ENCODE measurements at regions not wholly inside any gene's neighbourhood (a gene's known extent, or its start where the extent isn't known, plus 50 kb on each side); places are given as distances from the start of the nearest gene placed in this dataset.

DNA sequence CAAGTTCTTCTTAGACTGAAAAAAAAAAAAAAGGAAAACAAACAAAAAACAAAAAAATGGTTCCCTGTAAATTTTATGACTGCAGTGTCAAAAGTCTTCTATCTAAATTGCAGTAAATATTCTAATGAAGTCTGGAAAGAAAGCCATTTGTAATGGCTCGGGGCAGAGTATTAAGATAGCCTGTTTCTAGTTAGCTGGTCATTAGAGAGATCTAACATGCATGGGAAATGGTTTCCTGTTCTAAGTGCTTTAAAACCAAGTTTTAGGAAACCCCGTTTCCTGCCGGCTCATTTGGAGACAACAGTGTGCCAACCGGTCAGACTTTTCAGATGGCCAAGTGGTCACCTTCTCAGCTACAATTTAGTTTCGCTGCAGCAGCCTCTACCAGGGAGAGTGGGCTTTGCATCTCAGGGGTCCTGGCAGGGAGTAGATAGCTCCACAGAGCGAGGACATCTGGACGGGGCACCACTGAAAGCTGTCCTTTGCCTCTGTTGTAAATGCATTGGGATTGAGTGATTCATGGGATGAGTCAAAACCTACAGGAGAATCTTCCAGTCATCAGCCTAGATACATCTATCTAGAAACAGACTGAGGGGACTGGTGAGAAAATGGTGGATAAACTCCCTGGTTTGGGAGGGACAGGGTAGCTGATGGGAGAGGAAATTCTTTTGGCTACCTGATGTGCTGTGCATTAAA is 473.2 kb upstream of the SALL1 start:
- H3K9me3 ChIP-seq (ENCODE audit: control insufficient read depth in 1 of 2, insufficient read depth in 1 of 2, low read depth in 1 of 2, low read length in 2 of 2): peaks cover 13 to 27% of the 10 kb centered on the region in 2 experiments; a peak in 2 of 4 replicates
- no peaks in the 10 kb centered on the region for H3K9me2 ChIP-seq (ENCODE audit: insufficient read depth)
- TF ChIP-seq SRF (IDR thresholded peaks at IDR 0.05; ENCODE audit: low read depth) (no peak), YY1 (IDR thresholded peaks at IDR 0.05; ENCODE audit: extremely low read depth, insufficient replicate concordance, low read depth, low read length) (no peak), FOSL1 (IDR thresholded peaks at IDR 0.05; ENCODE audit: low read depth) (no peak), ZFX (IDR thresholded peaks at IDR 0.05) (no peak), EGR1 (IDR thresholded peaks at IDR 0.05; ENCODE audit: low read depth) (no peak), CTCF (IDR thresholded peaks at IDR 0.05 in 2 of 3, conservative IDR thresholded peaks at IDR 0.05 in 1 of 3; ENCODE audit: borderline replicate concordance in 1 of 3, insufficient read depth in 1 of 3, low read depth in 2 of 3, low read length in 2 of 3) (no peak)
- TF ChIP-seq, protein P1, sequence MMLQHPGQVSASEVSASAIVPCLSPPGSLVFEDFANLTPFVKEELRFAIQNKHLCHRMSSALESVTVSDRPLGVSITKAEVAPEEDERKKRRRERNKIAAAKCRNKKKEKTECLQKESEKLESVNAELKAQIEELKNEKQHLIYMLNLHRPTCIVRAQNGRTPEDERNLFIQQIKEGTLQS (IDR thresholded peaks at IDR 0.05): no peak
- TF ChIP-seq, protein P2, sequence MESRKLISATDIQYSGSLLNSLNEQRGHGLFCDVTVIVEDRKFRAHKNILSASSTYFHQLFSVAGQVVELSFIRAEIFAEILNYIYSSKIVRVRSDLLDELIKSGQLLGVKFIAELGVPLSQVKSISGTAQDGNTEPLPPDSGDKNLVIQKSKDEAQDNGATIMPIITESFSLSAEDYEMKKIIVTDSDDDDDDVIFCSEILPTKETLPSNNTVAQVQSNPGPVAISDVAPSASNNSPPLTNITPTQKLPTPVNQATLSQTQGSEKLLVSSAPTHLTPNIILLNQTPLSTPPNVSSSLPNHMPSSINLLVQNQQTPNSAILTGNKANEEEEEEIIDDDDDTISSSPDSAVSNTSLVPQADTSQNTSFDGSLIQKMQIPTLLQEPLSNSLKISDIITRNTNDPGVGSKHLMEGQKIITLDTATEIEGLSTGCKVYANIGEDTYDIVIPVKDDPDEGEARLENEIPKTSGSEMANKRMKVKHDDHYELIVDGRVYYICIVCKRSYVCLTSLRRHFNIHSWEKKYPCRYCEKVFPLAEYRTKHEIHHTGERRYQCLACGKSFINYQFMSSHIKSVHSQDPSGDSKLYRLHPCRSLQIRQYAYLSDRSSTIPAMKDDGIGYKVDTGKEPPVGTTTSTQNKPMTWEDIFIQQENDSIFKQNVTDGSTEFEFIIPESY (IDR thresholded peaks at IDR 0.05; ENCODE audit: extremely low read depth, insufficient replicate concordance, low read length): no peak
- TF ChIP-seq, protein P3, sequence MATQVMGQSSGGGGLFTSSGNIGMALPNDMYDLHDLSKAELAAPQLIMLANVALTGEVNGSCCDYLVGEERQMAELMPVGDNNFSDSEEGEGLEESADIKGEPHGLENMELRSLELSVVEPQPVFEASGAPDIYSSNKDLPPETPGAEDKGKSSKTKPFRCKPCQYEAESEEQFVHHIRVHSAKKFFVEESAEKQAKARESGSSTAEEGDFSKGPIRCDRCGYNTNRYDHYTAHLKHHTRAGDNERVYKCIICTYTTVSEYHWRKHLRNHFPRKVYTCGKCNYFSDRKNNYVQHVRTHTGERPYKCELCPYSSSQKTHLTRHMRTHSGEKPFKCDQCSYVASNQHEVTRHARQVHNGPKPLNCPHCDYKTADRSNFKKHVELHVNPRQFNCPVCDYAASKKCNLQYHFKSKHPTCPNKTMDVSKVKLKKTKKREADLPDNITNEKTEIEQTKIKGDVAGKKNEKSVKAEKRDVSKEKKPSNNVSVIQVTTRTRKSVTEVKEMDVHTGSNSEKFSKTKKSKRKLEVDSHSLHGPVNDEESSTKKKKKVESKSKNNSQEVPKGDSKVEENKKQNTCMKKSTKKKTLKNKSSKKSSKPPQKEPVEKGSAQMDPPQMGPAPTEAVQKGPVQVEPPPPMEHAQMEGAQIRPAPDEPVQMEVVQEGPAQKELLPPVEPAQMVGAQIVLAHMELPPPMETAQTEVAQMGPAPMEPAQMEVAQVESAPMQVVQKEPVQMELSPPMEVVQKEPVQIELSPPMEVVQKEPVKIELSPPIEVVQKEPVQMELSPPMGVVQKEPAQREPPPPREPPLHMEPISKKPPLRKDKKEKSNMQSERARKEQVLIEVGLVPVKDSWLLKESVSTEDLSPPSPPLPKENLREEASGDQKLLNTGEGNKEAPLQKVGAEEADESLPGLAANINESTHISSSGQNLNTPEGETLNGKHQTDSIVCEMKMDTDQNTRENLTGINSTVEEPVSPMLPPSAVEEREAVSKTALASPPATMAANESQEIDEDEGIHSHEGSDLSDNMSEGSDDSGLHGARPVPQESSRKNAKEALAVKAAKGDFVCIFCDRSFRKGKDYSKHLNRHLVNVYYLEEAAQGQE (IDR thresholded peaks at IDR 0.05; ENCODE audit: low read depth): no peak
- H4K20me1 ChIP-seq (ENCODE audit: insufficient read depth): no peaks in the 10 kb centered on the region
- no TSS peak for BruUV-seq (replicated peaks)
- intact Hi-C loops (cut with micrococcal nuclease): no loop called here
- ATAC-seq (no peak), DNase-seq (ENCODE audit: low read depth, low spot score) (no peak)
- no peak overlapping the region for H2AFZ ChIP-seq (ENCODE audit: low read depth, low read length, poor library complexity, severe bottlenecking)
- POLR2A ChIA-PET: no interaction called here
- H3K79me2 ChIP-seq (ENCODE audit: insufficient read depth, low read length): no peaks in the 10 kb centered on the region
- H3K4me2 ChIP-seq (ENCODE audit: low read length): no peak overlapping the region
- H3K4me1 ChIP-seq (ENCODE audit: control insufficient read depth in 1 of 2, insufficient read depth in 2 of 2, low read length in 2 of 2): no peaks in the 10 kb centered on the region
- CTCF ChIA-PET: no interaction called here
- H3K27ac ChIP-seq (ENCODE audit: low read depth, low read length): no peak overlapping the region
- no peak overlapping the region for H3K9ac ChIP-seq (ENCODE audit: low read length)
- H3K27me3 ChIP-seq (ENCODE audit: insufficient read depth, low read length): no peaks in the 10 kb centered on the region
- no peaks in the 10 kb centered on the region for H3K36me3 ChIP-seq (ENCODE audit: control insufficient read depth in 1 of 2, insufficient read depth in 2 of 2, low read length in 2 of 2)
- H3K4me3 ChIP-seq (replicated peaks in 1 of 2; ENCODE audit: low read depth in 1 of 2, low read length in 2 of 2): no peak overlapping the region
- RAD21 ChIA-PET (ENCODE audit: low non-redundant PET in 1 of 2, low total read pairs in 2 of 2, uncharacterized antibody in 2 of 2, unreplicated experiment in 2 of 2): interaction anchor here in 1 of 2 experiments (0.6 kb wide), 1 partner anchor 389 kb away, joined by 3 read pairs; no protein-coding TSS in a partner anchor
